B cell (primary cell): ENCODE measurements at regions not wholly inside any gene's neighbourhood (a gene's known extent, or its start where the extent isn't known, plus 50 kb on each side); places are given as distances from the start of the nearest gene placed in this dataset.

Experiments
- ATAC-seq: fragments of 200-7000 bp; cut with Tn5 transposase; one replicate; pipeline ENCODE4 v1.10.0; 2021; ENCODE audit warnings: low read depth, mild to moderate bottlenecking, moderate number of reproducible peaks, moderate library complexity
- CTCF ChIA-PET: fragments of 350-600 bp; sonication (Branson Sonifier 250); formaldehyde crosslinking; loops from one replicate; lab custom pipeline; 2021; ENCODE audit warnings: antibody characterized with exemption, inconsistent platforms; lab: Charles Lee
- POLR2A ChIA-PET: fragments of 350-600 bp; sonication (Branson Sonifier 250); formaldehyde crosslinking; loops from one replicate; lab custom pipeline; 2021; ENCODE audit warnings: antibody characterized with exemption; lab: Charles Lee
- DNase-seq: peaks from one replicate; pipeline ENCODE4 v3.0.0; 2013
- H2AFZ ChIP-seq: 2 replicates; pipeline ENCODE4 v1.6.1; 2012; ENCODE audit warnings: mild to moderate bottlenecking, low read depth, low read length; ENCODE audit not compliant: insufficient read depth, poor library complexity, severe bottlenecking
- H3K27ac ChIP-seq, 2 donors: 1 replicate in 1 of 2; 2 replicates in 1 of 2; pipeline ENCODE4 v1.5.1; 2012 to 2013; ENCODE audit warnings: low read length in 2 of 2, mild to moderate bottlenecking in 2 of 2, moderate library complexity in 1 of 2
- H3K27me3 ChIP-seq, 4 experiments: fragments of 200-600 bp in 1 of 4; sonication (generic) in 1 of 4; replicated peaks in 1 of 4; 1 replicate in 2 of 4; 2 replicates in 2 of 4; pipeline versions ENCODE4 v1.6.1 to v1.7.0; 2013 to 2016; ENCODE audit warnings: low read length in 3 of 4, mild to moderate bottlenecking in 2 of 4, mixed read lengths in 1 of 4, moderate library complexity in 1 of 4; ENCODE audit not compliant: insufficient read depth in 4 of 4, control insufficient read depth in 3 of 4; ENCODE audit errors: control extremely low read depth in 1 of 4
- H3K36me3 ChIP-seq, 2 experiments: replicated peaks in 1 of 2; 1 replicate in 1 of 2; 2 replicates in 1 of 2; pipeline versions ENCODE4 v1.6.1 to v1.7.1; 2013; ENCODE audit warnings: low read length in 1 of 2; ENCODE audit not compliant: insufficient read depth in 2 of 2, control insufficient read depth in 1 of 2; ENCODE audit errors: control extremely low read depth in 1 of 2, extremely low read depth in 1 of 2
- H3K4me1 ChIP-seq, 2 donors: fragments of 200-600 bp in 1 of 2; sonication (generic) in 1 of 2; 1 replicate in 1 of 2; 2 replicates in 1 of 2; pipeline versions ENCODE4 v1.5.1 to v1.6.1; 2013 to 2017; ENCODE audit warnings: low read length in 2 of 2; ENCODE audit not compliant: control insufficient read depth in 2 of 2, insufficient read depth in 2 of 2
- H3K4me2 ChIP-seq: replicated peaks from 2 replicates; pipeline ENCODE3; 2012; ENCODE audit warnings: mild to moderate bottlenecking, low read depth, low read length; ENCODE audit not compliant: poor library complexity, severe bottlenecking
- H3K4me3 ChIP-seq, 5 experiments: fragments of 200-600 bp in 1 of 5; sonication (generic) in 1 of 5; 1 replicate in 3 of 5; 2 replicates in 2 of 5; pipeline versions ENCODE4 v1.5.1 to v1.7.0; 2011 to 2016; ENCODE audit warnings: low read length in 4 of 5, mild to moderate bottlenecking in 4 of 5, low read depth in 2 of 5, control low read depth in 1 of 5, moderate library complexity in 1 of 5; ENCODE audit not compliant: insufficient read depth in 1 of 5; ENCODE audit errors: control extremely low read depth in 1 of 5, extremely low read depth in 1 of 5
- H3K79me2 ChIP-seq: fragments of 200-600 bp; sonication (generic); one replicate; pipeline ENCODE4 v1.6.0; 2016; ENCODE audit warnings: low read length; ENCODE audit not compliant: control insufficient read depth, insufficient read depth
- H3K9ac ChIP-seq: fragments of 200-600 bp; sonication (generic); 2 replicates; pipeline ENCODE4 v1.6.1; 2017; ENCODE audit warnings: mild to moderate bottlenecking, low read length, moderate library complexity
- H3K9me3 ChIP-seq, 3 donors: one replicate each; pipeline versions ENCODE4 v1.6.1 to v1.7.1; 2013; ENCODE audit warnings: low read length in 2 of 3; ENCODE audit not compliant: control insufficient read depth in 2 of 3, insufficient read depth in 1 of 3; ENCODE audit errors: control extremely low read depth in 1 of 3
- H4K20me1 ChIP-seq: 2 replicates; pipeline ENCODE4 v1.6.0; 2012; ENCODE audit warnings: mild to moderate bottlenecking, low read length; ENCODE audit not compliant: insufficient read depth, control insufficient read depth, poor library complexity, severe bottlenecking
- H3K27ac Mint-ChIP-seq: one replicate; pipeline ENCODE4 v1.8.0; 2021; ENCODE audit warnings: mixed read lengths
- H3K27me3 Mint-ChIP-seq: one replicate; pipeline ENCODE4 v1.8.0; 2021; ENCODE audit warnings: mixed read lengths
- H3K4me1 Mint-ChIP-seq: one replicate; pipeline ENCODE4 v1.8.0; 2021; ENCODE audit warnings: mixed read lengths
- H3K4me3 Mint-ChIP-seq: one replicate; pipeline ENCODE4 v1.8.0; 2021; ENCODE audit warnings: mixed read lengths
- H3K9me3 Mint-ChIP-seq: one replicate; pipeline ENCODE4 v1.8.0; 2022; ENCODE audit warnings: mixed read lengths; ENCODE audit not compliant: insufficient read depth
- EZH2 ChIP-seq: IDR thresholded peaks from 2 replicates; pipeline ENCODE4 v1.6.1; 2012; ENCODE audit warnings: borderline replicate concordance, low read depth, mild to moderate bottlenecking, moderate library complexity, low read length; ENCODE audit not compliant: insufficient read depth, poor library complexity, severe bottlenecking
- WGBS: methylation state at CpG from one replicate; pipeline ENCODE4 v1.1.5; 2013; ENCODE audit warnings: missing lambda C conversion rate; ENCODE audit not compliant: insufficient coverage; 5-methylcytosine and 5-hydroxymethylcytosine counted together
- intact Hi-C: fragments of 100-400 bp; cut with micrococcal nuclease; formaldehyde crosslinking; loops from one replicate; pipeline ENCODE4 v1.10.0; 2022
- TF ChIP-seq, protein P1 (sequence below): fragments of 200-600 bp; IDR thresholded peaks from one replicate; pipeline ENCODE4 v1.8.0; 2022; ENCODE audit warnings: antibody characterized with exemption, mild to moderate bottlenecking

DNA sequence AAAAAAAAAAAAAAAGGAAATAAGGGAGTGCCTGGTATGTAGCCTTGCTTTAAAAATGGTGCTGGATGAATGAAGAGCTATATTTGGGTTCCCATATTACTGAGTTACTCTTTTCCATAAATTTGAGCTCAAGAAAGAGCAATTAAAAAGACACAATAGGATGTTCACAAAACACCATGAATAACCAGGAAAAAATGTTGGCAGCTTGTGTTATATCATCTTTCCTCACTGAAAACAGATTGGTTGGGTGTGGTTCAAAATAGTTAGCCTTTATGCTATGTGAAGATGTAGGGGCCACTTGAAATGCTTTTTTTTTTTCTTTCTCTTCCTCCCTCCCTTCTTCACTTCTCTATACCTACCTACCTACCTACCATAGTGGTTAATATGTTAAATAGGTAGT, 256.9 kb downstream of the STK31 start:
- H3K4me3 Mint-ChIP-seq, result no peak overlapping the region
- CTCF ChIA-PET, result interaction anchor here (0.7 kb wide), 1 partner anchor 52 kb away, joined by 3 read pairs; no protein-coding TSS in a partner anchor
- intact Hi-C loops, result no loop called here

DNA sequence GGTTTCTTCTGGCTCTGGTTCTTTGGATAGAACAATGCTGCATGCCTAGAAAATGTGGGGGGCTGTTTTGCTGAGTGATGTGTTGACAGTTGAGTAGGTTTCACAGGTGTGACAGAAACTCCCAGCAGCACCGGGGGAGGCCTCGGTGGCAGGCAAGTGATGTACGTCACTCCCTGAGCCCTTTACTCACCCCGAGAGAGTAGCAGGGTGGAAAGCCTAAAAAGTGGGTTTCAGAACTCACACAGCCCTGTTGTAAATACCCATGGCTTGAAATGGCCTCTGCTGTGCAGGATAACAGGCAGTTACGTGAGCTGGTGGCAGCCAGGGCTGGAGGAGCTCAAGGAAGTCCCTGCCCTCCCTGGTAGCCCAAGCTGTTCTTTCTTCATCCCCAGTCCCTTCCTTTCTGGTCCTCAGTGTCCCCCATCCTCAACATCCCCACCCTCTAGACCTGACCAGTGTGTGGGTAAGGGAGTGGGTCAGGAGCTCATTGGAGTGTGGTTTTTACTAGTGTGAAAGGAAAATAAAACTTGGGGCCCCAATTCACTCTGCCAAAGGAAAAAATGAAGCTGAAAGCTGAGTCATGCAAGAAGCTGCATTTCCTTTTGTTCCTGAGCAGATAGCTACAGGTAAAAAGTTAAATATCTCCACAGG, 258.1 kb downstream of the STK31 start:
- no peak overlapping the region for H3K4me2 ChIP-seq
- H3K9me3 ChIP-seq, result no peaks in the 10 kb centered on the region
- no peaks in the 10 kb centered on the region for H3K79me2 ChIP-seq
- intact Hi-C loops, result no loop called here
- H3K36me3 ChIP-seq, result no peaks in the 10 kb centered on the region
- no peak overlapping the region for H3K4me3 ChIP-seq
- Mint-ChIP-seq H3K4me3 (no peak overlapping the region), H3K27ac (no peak overlapping the region), H3K9me3 (no peaks in the 10 kb centered on the region), H3K27me3 (peaks cover 3% of the 10 kb centered on the region), H3K4me1 (no peaks in the 10 kb centered on the region)
- ATAC-seq (no peak), DNase-seq (no peak)
- no peak overlapping the region for H2AFZ ChIP-seq
- TF ChIP-seq, protein P1, sequence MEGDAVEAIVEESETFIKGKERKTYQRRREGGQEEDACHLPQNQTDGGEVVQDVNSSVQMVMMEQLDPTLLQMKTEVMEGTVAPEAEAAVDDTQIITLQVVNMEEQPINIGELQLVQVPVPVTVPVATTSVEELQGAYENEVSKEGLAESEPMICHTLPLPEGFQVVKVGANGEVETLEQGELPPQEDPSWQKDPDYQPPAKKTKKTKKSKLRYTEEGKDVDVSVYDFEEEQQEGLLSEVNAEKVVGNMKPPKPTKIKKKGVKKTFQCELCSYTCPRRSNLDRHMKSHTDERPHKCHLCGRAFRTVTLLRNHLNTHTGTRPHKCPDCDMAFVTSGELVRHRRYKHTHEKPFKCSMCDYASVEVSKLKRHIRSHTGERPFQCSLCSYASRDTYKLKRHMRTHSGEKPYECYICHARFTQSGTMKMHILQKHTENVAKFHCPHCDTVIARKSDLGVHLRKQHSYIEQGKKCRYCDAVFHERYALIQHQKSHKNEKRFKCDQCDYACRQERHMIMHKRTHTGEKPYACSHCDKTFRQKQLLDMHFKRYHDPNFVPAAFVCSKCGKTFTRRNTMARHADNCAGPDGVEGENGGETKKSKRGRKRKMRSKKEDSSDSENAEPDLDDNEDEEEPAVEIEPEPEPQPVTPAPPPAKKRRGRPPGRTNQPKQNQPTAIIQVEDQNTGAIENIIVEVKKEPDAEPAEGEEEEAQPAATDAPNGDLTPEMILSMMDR, result no peak
- no peak for TF ChIP-seq EZH2
- H3K27me3 ChIP-seq, result no peaks in the 10 kb centered on the region
- no peaks in the 10 kb centered on the region for H3K4me1 ChIP-seq
- no peaks in the 10 kb centered on the region for H4K20me1 ChIP-seq
- WGBS, result 74% methylated on average over 3 of the region's 5 CpGs
- no peak overlapping the region for H3K27ac ChIP-seq
- CTCF ChIA-PET, result no interaction called here
- POLR2A ChIA-PET, result no interaction called here
- no peak overlapping the region for H3K9ac ChIP-seq

More for the DNA sequence above, 256.9 kb downstream of the STK31 start:
- no peak overlapping the region for H3K4me3 ChIP-seq
- no peak overlapping the region for H2AFZ ChIP-seq
- H3K27ac ChIP-seq, result no peak overlapping the region
- no peaks in the 10 kb centered on the region for H3K4me1 Mint-ChIP-seq
- DNase-seq, result no peak
- POLR2A ChIA-PET, result no interaction called here
- H3K4me2 ChIP-seq, result no peak overlapping the region
- H3K36me3 ChIP-seq, result no peaks in the 10 kb centered on the region
- no peaks in the 10 kb centered on the region for H3K27me3 ChIP-seq
- no peak for TF ChIP-seq EZH2
- TF ChIP-seq, protein P1, result no peak
- no peaks in the 10 kb centered on the region for H3K79me2 ChIP-seq
- no peaks in the 10 kb centered on the region for H3K4me1 ChIP-seq
- no peak for ATAC-seq
- H3K9me3 Mint-ChIP-seq, result no peaks in the 10 kb centered on the region
- no peak overlapping the region for H3K9ac ChIP-seq
- H3K27ac Mint-ChIP-seq, result no peak overlapping the region
- H3K27me3 Mint-ChIP-seq, result peaks cover 3% of the 10 kb centered on the region
- no peaks in the 10 kb centered on the region for H3K9me3 ChIP-seq
- no peaks in the 10 kb centered on the region for H4K20me1 ChIP-seq
